HCT116 (cell line): ENCODE measurements at regions not wholly inside any gene's neighbourhood (a gene's known extent, or its start where the extent isn't known, plus 50 kb on each side); places are given as distances from the start of the nearest gene placed in this dataset.

Source experiments
- ATAC-seq: fragments of 200-7000 bp; cut with Tn5 transposase; 2 replicates; pipeline ENCODE4 v1.9.1; 2020; ENCODE audit warnings: mild to moderate bottlenecking, moderate library complexity
- BruUV-seq: library from RNA; stranded (reverse); fragments of 400-500 nt; replicated peaks from 2 replicates; lab custom pipeline; 2021; lab: Mats Ljungman, UMichigan
- CTCF ChIA-PET: fragments of 300-600 bp; sonication (Branson Sonifier 250); formaldehyde crosslinking; loops from one replicate; lab custom pipeline; 2021; ENCODE audit warnings: antibody characterized with exemption; lab: Charles Lee
- POLR2A ChIA-PET: fragments of 300-600, 350-600 bp; sonication (Branson Sonifier 250); formaldehyde crosslinking; loops from one replicate; lab custom pipeline; 2021; ENCODE audit warnings: antibody characterized with exemption; lab: Charles Lee
- RAD21 ChIA-PET, 2 experiments: fragments of 300-600 bp; sonication (Branson Sonifier 250); formaldehyde crosslinking; loops; one replicate each; lab custom pipeline; 2023; ENCODE audit warnings: low total read pairs in 2 of 2; ENCODE audit not compliant: uncharacterized antibody in 2 of 2, unreplicated experiment in 2 of 2, low non-redundant PET in 1 of 2; lab: Charles Lee
- DNase-seq: peaks from one replicate; pipeline ENCODE4 v3.0.0-alpha.2; 2010; ENCODE audit warnings: low read depth, low spot score
- H2AFZ ChIP-seq: fragments of 200-600 bp; shearing (Covaris generic), sonication (generic); 2 replicates; pipeline ENCODE4 v1.6.1; 2017; ENCODE audit warnings: low read depth, mixed run types, mixed read lengths, antibody characterized with exemption, low read length; ENCODE audit not compliant: poor library complexity, severe bottlenecking
- H3K27ac ChIP-seq: 2 replicates; pipeline ENCODE4 v1.5.1; 2012; ENCODE audit warnings: low read depth, low read length
- H3K27me3 ChIP-seq: fragments of 200-600 bp; sonication (generic); 2 replicates; pipeline ENCODE4 v1.6.1; 2016; ENCODE audit warnings: mixed run types, low read length, mixed read lengths; ENCODE audit not compliant: insufficient read depth
- H3K36me3 ChIP-seq, 2 experiments: fragments of 200-500 bp in 1 of 2; fragments of 200-600 bp in 1 of 2; sonication (Bioruptor generic) in 1 of 2; sonication (generic) in 1 of 2; 2 replicates each; pipeline versions ENCODE4 v1.5.1 to v1.6.1; 2014 to 2016; ENCODE audit warnings: low read length in 2 of 2, inconsistent platforms in 1 of 2, mixed read lengths in 1 of 2, mixed run types in 1 of 2; ENCODE audit not compliant: insufficient read depth in 2 of 2, control insufficient read depth in 1 of 2
- H3K4me1 ChIP-seq, 2 experiments: fragments of 200-600 bp in 1 of 2; sonication (generic) in 1 of 2; 2 replicates each; pipeline versions ENCODE4 v1.5.1 to v1.6.1; 2012 to 2017; ENCODE audit warnings: low read length in 2 of 2, inconsistent platforms in 1 of 2, mild to moderate bottlenecking in 1 of 2, mixed read lengths in 1 of 2, mixed run types in 1 of 2, moderate library complexity in 1 of 2; ENCODE audit not compliant: insufficient read depth in 2 of 2, control insufficient read depth in 1 of 2
- H3K4me2 ChIP-seq: fragments of 200-600 bp; sonication (generic); 2 replicates; pipeline ENCODE4 v1.6.1; 2017; ENCODE audit warnings: mixed run types, low read length, mixed read lengths
- H3K4me3 ChIP-seq, 2 experiments: fragments of 200-600 bp in 1 of 2; sonication (generic) in 1 of 2; replicated peaks in 1 of 2; 2 replicates each; pipeline ENCODE4 v1.5.1; 2011 to 2016; ENCODE audit warnings: low read length in 2 of 2, control low read depth in 1 of 2, low read depth in 1 of 2, mild to moderate bottlenecking in 1 of 2, mixed read lengths in 1 of 2, mixed run types in 1 of 2
- H3K79me2 ChIP-seq: fragments of 200-600 bp; sonication (generic); 2 replicates; pipeline ENCODE4 v1.6.1; 2017; ENCODE audit warnings: mild to moderate bottlenecking, mixed run types, low read length, moderate library complexity, mixed read lengths; ENCODE audit not compliant: insufficient read depth
- H3K9ac ChIP-seq: fragments of 200-600 bp; sonication (generic); 2 replicates; pipeline ENCODE4 v1.6.1; 2016; ENCODE audit warnings: low read length, mixed read lengths
- H3K9me2 ChIP-seq: fragments of 200-600 bp; sonication (generic), shearing (Covaris generic); 2 replicates; pipeline ENCODE4 v1.6.1; 2017; ENCODE audit warnings: mixed run types, mild to moderate bottlenecking, moderate library complexity; ENCODE audit not compliant: insufficient read depth
- H3K9me3 ChIP-seq, 2 experiments: fragments of 200-500 bp in 1 of 2; fragments of 200-600 bp in 1 of 2; sonication (Bioruptor generic) in 1 of 2; sonication (generic) in 1 of 2; 2 replicates each; pipeline ENCODE4 v1.6.1; 2014 to 2017; ENCODE audit warnings: low read length in 2 of 2, mixed read lengths in 2 of 2, inconsistent platforms in 1 of 2, low read depth in 1 of 2, mild to moderate bottlenecking in 1 of 2, mixed run types in 1 of 2, moderate library complexity in 1 of 2; ENCODE audit not compliant: control insufficient read depth in 1 of 2, insufficient read depth in 1 of 2
- H4K20me1 ChIP-seq: fragments of 200-600 bp; sonication (generic), shearing (Covaris generic); 2 replicates; pipeline ENCODE4 v1.6.1; 2017; ENCODE audit warnings: mixed run types, mild to moderate bottlenecking, moderate library complexity; ENCODE audit not compliant: insufficient read depth
- CEBPB ChIP-seq: IDR thresholded peaks from 2 replicates; pipeline ENCODE4 v1.6.1; 2012; ENCODE audit warnings: low read depth
- EGR1 ChIP-seq: IDR thresholded peaks from 2 replicates; pipeline ENCODE4 v1.6.1; 2012; ENCODE audit warnings: low read depth
- ELF1 ChIP-seq: IDR thresholded peaks from 2 replicates; pipeline ENCODE4 v1.6.1; 2012; ENCODE audit warnings: low read depth, borderline replicate concordance
- EZH2 ChIP-seq: fragments of 200-600 bp; sonication (generic); IDR thresholded peaks from 2 replicates; pipeline ENCODE4 v1.6.1; 2017; ENCODE audit warnings: antibody characterized with exemption, mixed run types
- EZH2phosphoT487 ChIP-seq: fragments of 200-600 bp; IDR thresholded peaks from 2 replicates; pipeline ENCODE4 v1.6.1; 2018; ENCODE audit warnings: antibody characterized with exemption, borderline replicate concordance
- JUND ChIP-seq: IDR thresholded peaks from 2 replicates; pipeline ENCODE4 v1.6.1; 2012
- POLR2AphosphoS5 ChIP-seq: IDR thresholded peaks from 2 replicates; pipeline ENCODE4 v1.6.1; 2011; ENCODE audit warnings: mild to moderate bottlenecking, low read depth, low read length, moderate library complexity
- RAD21 ChIP-seq: IDR thresholded peaks from 2 replicates; pipeline ENCODE4 v1.6.1; 2012; ENCODE audit warnings: low read depth, mild to moderate bottlenecking
- SP1 ChIP-seq: IDR thresholded peaks from 2 replicates; pipeline ENCODE4 v1.6.1; 2012; ENCODE audit warnings: low read depth
- YY1 ChIP-seq: IDR thresholded peaks from 2 replicates; pipeline ENCODE4 v1.6.1; 2011; ENCODE audit warnings: low read length, low read depth, moderate library complexity, mild to moderate bottlenecking; ENCODE audit not compliant: insufficient replicate concordance; ENCODE audit errors: extremely low read depth
- intact Hi-C: fragments of 100-400 bp; cut with micrococcal nuclease; formaldehyde crosslinking; loops from 2 replicates; pipeline ENCODE4 v1.10.0; 2022
- TF ChIP-seq, protein P1 (sequence below): IDR thresholded peaks from 2 replicates; pipeline ENCODE4 v1.6.1; 2012
- TF ChIP-seq, protein P2 (sequence below), 3 experiments: fragments of 200-600 bp in 1 of 3; sonication (generic) in 1 of 3; IDR thresholded peaks in 2 of 3; conservative IDR thresholded peaks in 1 of 3; 2 replicates each; pipeline ENCODE4 v1.5.1; 2012 to 2017; ENCODE audit warnings: low read depth in 2 of 3, low read length in 2 of 3, antibody characterized with exemption in 1 of 3, borderline replicate concordance in 1 of 3, control low read depth in 1 of 3, mild to moderate bottlenecking in 1 of 3, mixed read lengths in 1 of 3, mixed run types in 1 of 3, moderate library complexity in 1 of 3; ENCODE audit not compliant: insufficient read depth in 1 of 3
- TF ChIP-seq, protein P3 (sequence below): IDR thresholded peaks from 2 replicates; pipeline ENCODE4 v1.6.1; 2012; ENCODE audit warnings: low read depth

GRCh38 chr16:86982347-86982596 is 334.9 kb downstream of the C16orf95 start:
- Histone ChIP-seq H3K27me3 (peaks cover 9% of the 10 kb centered on the region; the same call in 1 of the 2 replicates), H3K9me3 (no peaks in the 10 kb centered on the region), H3K9ac (no peak overlapping the region), H3K4me3 (no peak overlapping the region), H3K36me3 (no peaks in the 10 kb centered on the region), H3K4me1 (no peaks in the 10 kb centered on the region), H3K9me2 (no peaks in the 10 kb centered on the region), H3K4me2 (no peak overlapping the region), H2AFZ (no peak overlapping the region), H4K20me1 (no peaks in the 10 kb centered on the region), H3K27ac (no peak overlapping the region), H3K79me2 (no peaks in the 10 kb centered on the region)
- BruUV-seq, result no TSS peak
- DNase-seq, result no peak
- no peak for TF ChIP-seq EZH2phosphoT487
- TF ChIP-seq, protein P1, sequence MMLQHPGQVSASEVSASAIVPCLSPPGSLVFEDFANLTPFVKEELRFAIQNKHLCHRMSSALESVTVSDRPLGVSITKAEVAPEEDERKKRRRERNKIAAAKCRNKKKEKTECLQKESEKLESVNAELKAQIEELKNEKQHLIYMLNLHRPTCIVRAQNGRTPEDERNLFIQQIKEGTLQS, result no peak
- no peak for TF ChIP-seq POLR2AphosphoS5
- TF ChIP-seq EGR1, result no peak
- TF ChIP-seq SP1, result no peak
- no peak for TF ChIP-seq EZH2
- no peak for TF ChIP-seq JUND
- TF ChIP-seq RAD21, result no peak
- TF ChIP-seq ELF1, result no peak
- TF ChIP-seq CEBPB, result no peak
- RAD21 ChIA-PET, result no interaction called here
- CTCF ChIA-PET, result no interaction called here
- intact Hi-C loops, result no loop called here
- ATAC-seq, result no peak
- POLR2A ChIA-PET, result no interaction called here

GRCh38 chr16:86982912-86983311 is 334.3 kb downstream of the C16orf95 start:
- ATAC-seq, result no peak
- no peaks in the 10 kb centered on the region for H4K20me1 ChIP-seq
- H3K4me1 ChIP-seq, result no peaks in the 10 kb centered on the region
- no peak overlapping the region for H3K9ac ChIP-seq
- BruUV-seq, result no TSS peak
- DNase-seq, result no peak
- H3K4me2 ChIP-seq, result no peak overlapping the region
- no peaks in the 10 kb centered on the region for H3K9me2 ChIP-seq
- no peak overlapping the region for H3K27ac ChIP-seq
- H3K36me3 ChIP-seq, result no peaks in the 10 kb centered on the region
- H2AFZ ChIP-seq, result no peak overlapping the region
- TF ChIP-seq POLR2AphosphoS5 (no peak), YY1 (no peak), JUND (no peak)
- TF ChIP-seq, protein P2, sequence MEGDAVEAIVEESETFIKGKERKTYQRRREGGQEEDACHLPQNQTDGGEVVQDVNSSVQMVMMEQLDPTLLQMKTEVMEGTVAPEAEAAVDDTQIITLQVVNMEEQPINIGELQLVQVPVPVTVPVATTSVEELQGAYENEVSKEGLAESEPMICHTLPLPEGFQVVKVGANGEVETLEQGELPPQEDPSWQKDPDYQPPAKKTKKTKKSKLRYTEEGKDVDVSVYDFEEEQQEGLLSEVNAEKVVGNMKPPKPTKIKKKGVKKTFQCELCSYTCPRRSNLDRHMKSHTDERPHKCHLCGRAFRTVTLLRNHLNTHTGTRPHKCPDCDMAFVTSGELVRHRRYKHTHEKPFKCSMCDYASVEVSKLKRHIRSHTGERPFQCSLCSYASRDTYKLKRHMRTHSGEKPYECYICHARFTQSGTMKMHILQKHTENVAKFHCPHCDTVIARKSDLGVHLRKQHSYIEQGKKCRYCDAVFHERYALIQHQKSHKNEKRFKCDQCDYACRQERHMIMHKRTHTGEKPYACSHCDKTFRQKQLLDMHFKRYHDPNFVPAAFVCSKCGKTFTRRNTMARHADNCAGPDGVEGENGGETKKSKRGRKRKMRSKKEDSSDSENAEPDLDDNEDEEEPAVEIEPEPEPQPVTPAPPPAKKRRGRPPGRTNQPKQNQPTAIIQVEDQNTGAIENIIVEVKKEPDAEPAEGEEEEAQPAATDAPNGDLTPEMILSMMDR (IDR thresholded peaks at IDR 0.05 in 2 of 3, conservative IDR thresholded peaks at IDR 0.05 in 1 of 3; ENCODE audit: borderline replicate concordance in 1 of 3, insufficient read depth in 1 of 3, low read depth in 2 of 3, low read length in 2 of 3), result no peak
- TF ChIP-seq, protein P3, sequence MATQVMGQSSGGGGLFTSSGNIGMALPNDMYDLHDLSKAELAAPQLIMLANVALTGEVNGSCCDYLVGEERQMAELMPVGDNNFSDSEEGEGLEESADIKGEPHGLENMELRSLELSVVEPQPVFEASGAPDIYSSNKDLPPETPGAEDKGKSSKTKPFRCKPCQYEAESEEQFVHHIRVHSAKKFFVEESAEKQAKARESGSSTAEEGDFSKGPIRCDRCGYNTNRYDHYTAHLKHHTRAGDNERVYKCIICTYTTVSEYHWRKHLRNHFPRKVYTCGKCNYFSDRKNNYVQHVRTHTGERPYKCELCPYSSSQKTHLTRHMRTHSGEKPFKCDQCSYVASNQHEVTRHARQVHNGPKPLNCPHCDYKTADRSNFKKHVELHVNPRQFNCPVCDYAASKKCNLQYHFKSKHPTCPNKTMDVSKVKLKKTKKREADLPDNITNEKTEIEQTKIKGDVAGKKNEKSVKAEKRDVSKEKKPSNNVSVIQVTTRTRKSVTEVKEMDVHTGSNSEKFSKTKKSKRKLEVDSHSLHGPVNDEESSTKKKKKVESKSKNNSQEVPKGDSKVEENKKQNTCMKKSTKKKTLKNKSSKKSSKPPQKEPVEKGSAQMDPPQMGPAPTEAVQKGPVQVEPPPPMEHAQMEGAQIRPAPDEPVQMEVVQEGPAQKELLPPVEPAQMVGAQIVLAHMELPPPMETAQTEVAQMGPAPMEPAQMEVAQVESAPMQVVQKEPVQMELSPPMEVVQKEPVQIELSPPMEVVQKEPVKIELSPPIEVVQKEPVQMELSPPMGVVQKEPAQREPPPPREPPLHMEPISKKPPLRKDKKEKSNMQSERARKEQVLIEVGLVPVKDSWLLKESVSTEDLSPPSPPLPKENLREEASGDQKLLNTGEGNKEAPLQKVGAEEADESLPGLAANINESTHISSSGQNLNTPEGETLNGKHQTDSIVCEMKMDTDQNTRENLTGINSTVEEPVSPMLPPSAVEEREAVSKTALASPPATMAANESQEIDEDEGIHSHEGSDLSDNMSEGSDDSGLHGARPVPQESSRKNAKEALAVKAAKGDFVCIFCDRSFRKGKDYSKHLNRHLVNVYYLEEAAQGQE, result no peak
- no peaks in the 10 kb centered on the region for H3K9me3 ChIP-seq
- no peaks in the 10 kb centered on the region for H3K79me2 ChIP-seq
- H3K4me3 ChIP-seq, result no peak overlapping the region
- RAD21 ChIA-PET, result no interaction called here
- CTCF ChIA-PET, result no interaction called here
- peaks cover 9% of the 10 kb centered on the region; the same call in 1 of the 2 replicates for H3K27me3 ChIP-seq
- intact Hi-C loops, result no loop called here
- POLR2A ChIA-PET, result no interaction called here
